ENCODE measurements at regions not wholly inside any gene's neighbourhood (a gene's known extent, or its start where the extent isn't known, plus 50 kb on each side); places are given as distances from the start of the nearest gene placed in this dataset.

GRCh38 chr1:37259019-37259418 is 215.4 kb upstream of the ZC3H12A start:
- H3K4me1 ChIP-seq (ENCODE audit: control insufficient read depth in 2 of 2, insufficient read depth in 2 of 2, low read length in 2 of 2) = no peaks in the 10 kb centered on the region
- H3K9ac ChIP-seq (ENCODE audit: low read length) = no peak overlapping the region
- H3K4me3 ChIP-seq (ENCODE audit: control extremely low read depth in 1 of 5, extremely low read depth in 1 of 5, insufficient read depth in 1 of 5, low read depth in 2 of 5, low read length in 4 of 5) = no peak overlapping the region
- TF ChIP-seq CTCF (IDR thresholded peaks at IDR 0.05) (no peak), EZH2 (IDR thresholded peaks at IDR 0.05; ENCODE audit: borderline replicate concordance, insufficient read depth, low read depth, low read length, poor library complexity, severe bottlenecking) (no peak)
- H3K79me2 ChIP-seq (ENCODE audit: control insufficient read depth, insufficient read depth, low read length) = no peaks in the 10 kb centered on the region
- Mint-ChIP-seq H3K27me3 (peaks cover 64% of the 10 kb centered on the region), H3K4me3 (no peak overlapping the region), H3K9me3 (ENCODE audit: insufficient read depth) (peaks cover 2% of the 10 kb centered on the region), H3K27ac (no peak overlapping the region), H3K4me1 (no peaks in the 10 kb centered on the region)
- no peak overlapping the region for H3K27ac ChIP-seq (ENCODE audit: low read length in 2 of 2)
- no peak overlapping the region for H3K4me2 ChIP-seq (replicated peaks; ENCODE audit: low read depth, low read length, poor library complexity, severe bottlenecking)
- intact Hi-C loops (cut with micrococcal nuclease) = no loop called here
- DNase-seq (no peak), ATAC-seq (ENCODE audit: low read depth) (no peak)
- ChIA-PET CTCF (interaction anchor here (0.7 kb wide), 1 partner anchor 9 kb away, joined by 3 read pairs; no protein-coding TSS in a partner anchor), POLR2A (no interaction called here)
- WGBS (ENCODE audit: insufficient coverage) = 72% methylated on average over 2 of the region's 2 CpGs
- H3K27me3 ChIP-seq (replicated peaks in 1 of 4; ENCODE audit: control extremely low read depth in 1 of 4, control insufficient read depth in 3 of 4, insufficient read depth in 4 of 4, low read length in 3 of 4) = peaks cover 0 to 30% (median 9%) of the 10 kb centered on the region in 4 experiments
- no peak overlapping the region for H2AFZ ChIP-seq (ENCODE audit: insufficient read depth, low read depth, low read length, poor library complexity, severe bottlenecking)
- H3K36me3 ChIP-seq (replicated peaks in 1 of 2; ENCODE audit: control extremely low read depth in 1 of 2, control insufficient read depth in 1 of 2, extremely low read depth in 1 of 2, insufficient read depth in 2 of 2, low read length in 1 of 2) = no peaks in the 10 kb centered on the region
- no peaks in the 10 kb centered on the region for H4K20me1 ChIP-seq (ENCODE audit: control insufficient read depth, insufficient read depth, low read length, poor library complexity, severe bottlenecking)
- peaks cover 0 to 11% (median 0%) of the 10 kb centered on the region in 3 donors for H3K9me3 ChIP-seq (ENCODE audit: control extremely low read depth in 1 of 3, control insufficient read depth in 2 of 3, insufficient read depth in 1 of 3, low read length in 2 of 3)

- Histone ChIP-seq H3K27me3 (replicated peaks in 1 of 4; ENCODE audit: control extremely low read depth in 1 of 4, control insufficient read depth in 3 of 4, insufficient read depth in 4 of 4, low read length in 3 of 4) (peaks cover 0 to 20% (median 3%) of the 10 kb centered on the region in 4 experiments), H3K36me3 (replicated peaks in 1 of 2; ENCODE audit: control extremely low read depth in 1 of 2, control insufficient read depth in 1 of 2, extremely low read depth in 1 of 2, insufficient read depth in 2 of 2, low read length in 1 of 2) (no peaks in the 10 kb centered on the region), H3K27ac (ENCODE audit: low read length in 2 of 2) (no peak overlapping the region), H4K20me1 (ENCODE audit: control insufficient read depth, insufficient read depth, low read length, poor library complexity, severe bottlenecking) (no peaks in the 10 kb centered on the region), H3K4me3 (ENCODE audit: control extremely low read depth in 1 of 5, extremely low read depth in 1 of 5, insufficient read depth in 1 of 5, low read depth in 2 of 5, low read length in 4 of 5) (no peak overlapping the region), H3K79me2 (ENCODE audit: control insufficient read depth, insufficient read depth, low read length) (no peaks in the 10 kb centered on the region), H3K9ac (ENCODE audit: low read length) (no peak overlapping the region), H3K9me3 (ENCODE audit: control extremely low read depth in 1 of 3, control insufficient read depth in 2 of 3, insufficient read depth in 1 of 3, low read length in 2 of 3) (peaks cover 0 to 11% (median 0%) of the 10 kb centered on the region in 3 donors), H2AFZ (ENCODE audit: insufficient read depth, low read depth, low read length, poor library complexity, severe bottlenecking) (no peak overlapping the region), H3K4me2 (replicated peaks; ENCODE audit: low read depth, low read length, poor library complexity, severe bottlenecking) (no peak overlapping the region), H3K4me1 (ENCODE audit: control insufficient read depth in 2 of 2, insufficient read depth in 2 of 2, low read length in 2 of 2) (no peaks in the 10 kb centered on the region)
- H3K9me3 Mint-ChIP-seq (ENCODE audit: insufficient read depth) = peaks cover 2% of the 10 kb centered on the region
- WGBS (ENCODE audit: insufficient coverage) = 88% methylated on average over 1 of the region's 2 CpGs
- H3K4me3 Mint-ChIP-seq = no peak overlapping the region
- DNase-seq = no peak
- no peak for ATAC-seq (ENCODE audit: low read depth)
- H3K4me1 Mint-ChIP-seq = no peaks in the 10 kb centered on the region
- intact Hi-C loops (cut with micrococcal nuclease) = no loop called here
- TF ChIP-seq EZH2 (IDR thresholded peaks at IDR 0.05; ENCODE audit: borderline replicate concordance, insufficient read depth, low read depth, low read length, poor library complexity, severe bottlenecking) (no peak), CTCF (IDR thresholded peaks at IDR 0.05) (no peak)
- H3K27me3 Mint-ChIP-seq = peaks cover 51% of the 10 kb centered on the region
- CTCF ChIA-PET = no interaction called here
- POLR2A ChIA-PET = no interaction called here
- no peak overlapping the region for H3K27ac Mint-ChIP-seq
Observed at GRCh38 chr1:37261129-37261528, 213.3 kb upstream of the ZC3H12A start.
